ENCODE measurements at regions not wholly inside any gene's neighbourhood (a gene's known extent, or its start where the extent isn't known, plus 50 kb on each side); places are given as distances from the start of the nearest gene placed in this dataset.
"Not testable (repeated sequence)": the region's sequence is repeated elsewhere in the genome, so short reads cannot be mapped to it uniquely, and the experiment has no call there.

DNA sequence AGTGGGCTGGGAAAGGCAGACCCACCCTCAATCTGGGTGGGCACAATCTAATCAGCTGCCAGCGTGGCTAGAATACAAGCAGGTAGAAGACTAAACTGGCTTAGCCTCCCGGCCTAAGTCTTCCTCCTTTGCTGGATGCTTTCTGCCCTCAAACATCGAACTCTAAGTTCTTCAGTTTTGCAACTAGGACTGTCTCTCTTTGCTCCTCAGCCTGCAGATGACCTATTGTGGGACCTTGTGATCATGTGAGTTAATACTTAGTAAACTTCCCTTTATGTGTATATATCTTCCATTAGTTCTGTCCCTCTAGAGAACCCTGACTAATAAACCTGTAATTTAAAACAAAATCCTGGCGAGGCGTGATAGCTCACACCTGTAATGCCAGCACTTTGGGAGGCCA lies 51.8 kb upstream of the SLC39A8 start:
- DNase-seq: not testable (repeated sequence)

GRCh38 chr4:102399021-102399420 lies 53.7 kb upstream of the SLC39A8 start:
- DNase-seq: no peak

- no peak for DNase-seq
Measured at GRCh38 chr4:102400898-102401297, 55.6 kb upstream of the SLC39A8 start.

DNA sequence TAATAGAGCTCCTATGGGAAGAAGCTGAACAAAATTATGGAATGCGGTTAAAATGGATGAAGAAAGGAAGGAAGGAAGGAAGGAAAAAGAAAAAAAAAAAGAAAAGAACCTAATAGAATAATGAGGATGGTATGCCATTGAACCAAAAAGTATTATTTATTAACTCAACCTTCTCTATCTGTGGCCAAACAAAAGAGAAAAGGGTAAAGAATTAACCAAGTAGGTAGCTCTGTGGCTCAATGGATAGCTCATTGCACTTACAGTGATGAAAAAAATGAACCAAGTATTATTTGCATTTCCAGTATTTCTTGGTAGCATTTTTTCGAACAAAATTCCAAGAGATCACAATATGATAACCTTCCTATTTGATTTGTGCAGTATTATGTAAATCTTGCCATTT lies 56.9 kb upstream of the SLC39A8 start:
- no peak for DNase-seq

GRCh38 chr4:102403116-102403515 lies 57.8 kb upstream of the SLC39A8 start:
- no peak for DNase-seq

DNA sequence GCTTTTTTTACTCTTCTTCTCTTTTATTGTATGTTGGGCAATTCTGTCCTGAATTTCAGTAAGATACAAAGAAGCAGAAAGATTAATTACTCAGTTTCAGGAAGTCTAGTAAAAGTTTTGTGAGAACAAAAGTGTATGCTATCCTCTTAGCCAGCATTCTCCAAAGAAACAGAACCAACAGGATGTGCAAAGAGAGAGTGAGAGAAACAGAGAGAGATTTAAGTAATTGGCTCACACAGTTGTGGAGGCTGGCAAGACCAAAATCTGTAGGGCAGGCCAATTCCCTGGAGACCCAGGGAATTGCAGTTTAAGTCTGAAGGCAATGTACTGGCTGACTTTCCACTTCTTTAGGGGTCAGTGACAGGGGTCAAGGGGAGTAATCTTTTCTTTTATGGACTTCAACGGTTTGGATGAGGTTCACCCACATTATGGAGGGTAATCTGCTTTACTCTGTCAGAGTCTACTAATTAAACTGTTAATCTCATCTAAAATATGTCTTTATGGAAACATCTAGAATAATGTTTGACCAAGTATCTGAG lies 59.2 kb upstream of the SLC39A8 start:
- DNase-seq: no peak

GRCh38 chr4:102405821-102406401 lies 60.6 kb upstream of the SLC39A8 start:
- DNase-seq: no peak

- DNase-seq: not testable (repeated sequence)
Measured at GRCh38 chr4:102410884-102411283, 65.6 kb upstream of the SLC39A8 start.

DNA sequence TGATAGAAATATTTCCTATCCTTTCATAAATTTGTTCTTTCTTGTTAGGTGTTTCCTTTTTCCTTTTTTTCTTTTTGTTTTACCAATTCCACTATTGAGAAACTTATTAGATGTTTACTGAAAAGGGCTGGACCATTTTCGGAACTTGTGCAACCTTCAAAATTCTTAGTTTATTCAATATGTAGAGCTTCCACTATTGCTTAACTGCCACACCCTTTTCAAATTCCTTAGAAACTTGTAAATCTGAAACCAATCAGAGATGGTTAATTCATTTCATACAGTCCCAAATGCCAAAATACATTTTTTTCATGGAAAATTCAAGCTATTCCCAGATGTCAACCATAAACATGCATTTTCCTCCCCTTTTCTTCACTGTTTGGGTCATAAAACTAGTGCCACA lies 66.1 kb upstream of the SLC39A8 start:
- DNase-seq: no peak

DNA sequence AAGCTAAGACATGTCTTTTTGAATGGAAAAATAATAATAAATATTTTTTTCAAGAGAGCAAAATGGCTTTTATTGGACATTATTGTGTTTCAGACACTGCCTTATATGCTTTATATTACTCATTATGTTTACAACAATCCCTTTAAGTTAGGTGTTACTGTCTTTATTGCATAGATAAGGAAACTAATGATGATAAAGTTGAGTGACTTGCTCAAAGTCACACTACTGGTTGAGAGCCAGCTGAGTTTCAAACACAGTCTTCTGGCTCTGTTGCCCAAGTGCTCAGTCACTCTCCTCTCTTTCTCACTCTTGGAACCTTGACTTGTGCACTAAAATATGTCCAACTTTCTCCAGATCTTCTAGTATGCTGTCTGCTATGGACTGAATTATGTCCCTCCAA lies 71.5 kb upstream of the SLC39A8 start:
- DNase-seq: peak; percentile 27

GRCh38 chr4:102420563-102421398 lies 75.5 kb upstream of the SLC39A8 start:
- DNase-seq: peak; percentile 67

DNA sequence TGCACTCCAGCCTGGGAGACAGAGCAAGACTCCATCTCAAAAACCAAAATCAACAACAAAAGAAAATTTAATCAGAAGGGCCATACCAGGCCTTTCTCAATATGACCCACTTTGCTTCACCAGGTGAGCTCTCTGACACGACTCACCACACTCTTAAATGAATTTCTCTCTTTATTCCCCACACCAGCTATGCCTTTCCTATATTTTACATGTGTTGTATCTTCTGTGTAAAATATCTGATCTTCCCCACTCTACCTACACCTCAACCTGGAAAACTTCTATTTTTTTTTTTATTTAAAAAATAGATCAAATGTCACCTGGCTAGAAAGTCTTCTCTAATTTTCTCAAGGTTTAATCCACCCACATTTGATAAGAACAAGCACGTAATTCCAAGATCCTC lies 77.6 kb upstream of the SLC39A8 start:
- DNase-seq: no peak

- no peak for DNase-seq
Measured at GRCh38 chr4:102423375-102423774, 77.8 kb upstream of the NFKB1 start.

DNA sequence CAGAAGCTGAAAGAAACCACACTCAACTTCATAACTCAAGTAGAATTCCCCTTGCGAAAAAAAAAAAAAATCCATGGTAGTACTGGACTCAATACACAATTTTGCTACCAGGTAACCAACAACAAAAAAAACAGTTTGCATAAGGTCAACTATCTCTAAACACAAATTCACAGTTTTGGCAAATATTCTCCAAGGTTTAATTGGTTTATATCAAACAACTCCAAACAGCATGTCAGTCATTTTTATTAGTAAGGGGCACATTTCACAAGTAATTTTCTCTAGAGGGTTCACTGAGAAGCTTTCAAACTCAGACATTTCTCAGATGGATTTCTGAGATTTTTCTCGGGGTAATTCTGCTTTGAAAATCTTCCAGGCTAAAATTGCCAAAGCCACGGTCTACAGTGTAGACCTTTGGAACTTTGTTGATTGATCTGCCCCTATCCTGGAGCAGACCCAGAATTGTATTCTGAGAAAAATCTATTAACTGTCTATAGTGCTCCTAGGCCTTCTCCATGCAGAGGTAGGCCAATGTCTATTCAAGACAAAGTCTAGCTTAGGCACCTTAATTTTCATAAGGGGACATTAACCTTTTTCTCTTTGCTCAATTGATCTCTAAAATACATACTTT lies 73.7 kb upstream of the NFKB1 start:
- no peak for DNase-seq

GRCh38 chr4:102428122-102428521 lies 73.0 kb upstream of the NFKB1 start:
- DNase-seq: no peak

DNA sequence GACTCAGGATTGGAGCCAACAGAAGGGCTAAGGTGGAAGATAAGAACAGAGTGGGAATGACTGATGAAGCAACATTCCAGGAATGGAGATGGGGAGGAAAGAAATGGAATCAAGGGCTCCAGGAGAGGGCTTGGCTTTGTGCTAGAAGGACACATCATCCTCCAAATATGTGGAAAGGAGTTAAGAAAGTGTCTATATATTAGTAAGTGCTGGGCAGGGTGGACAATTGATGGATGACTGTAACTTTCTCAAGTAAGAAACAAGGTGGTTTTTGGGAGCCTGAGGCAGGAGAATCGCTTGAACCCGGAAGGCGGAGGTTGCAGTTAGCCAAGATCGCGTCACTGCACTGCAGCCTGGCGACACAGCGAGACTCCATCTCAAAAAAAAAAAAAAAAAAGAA lies 71.6 kb upstream of the NFKB1 start:
- no peak for DNase-seq

DNA sequence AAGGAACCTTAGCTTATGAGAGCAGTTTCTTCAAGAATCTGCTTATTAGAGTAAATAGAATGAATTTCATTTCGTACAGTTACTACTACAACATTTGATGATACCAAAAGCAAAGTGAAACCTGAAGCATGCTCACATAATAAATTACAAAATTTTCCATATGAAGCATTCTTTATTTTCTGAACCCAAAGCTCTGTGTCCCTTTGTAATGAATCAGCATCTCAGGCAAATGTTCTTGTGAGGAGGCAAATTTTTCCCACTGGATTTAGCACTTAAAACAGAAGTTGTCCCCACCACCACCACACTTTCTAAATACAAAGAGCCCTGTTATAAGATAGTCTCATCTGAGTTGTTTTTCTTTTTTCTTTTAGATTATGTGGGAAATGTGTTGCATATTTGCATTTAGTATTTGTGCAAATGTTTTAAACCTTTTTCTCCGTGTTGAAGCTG lies 70.7 kb upstream of the NFKB1 start:
- DNase-seq: peak; percentile 40

DNA sequence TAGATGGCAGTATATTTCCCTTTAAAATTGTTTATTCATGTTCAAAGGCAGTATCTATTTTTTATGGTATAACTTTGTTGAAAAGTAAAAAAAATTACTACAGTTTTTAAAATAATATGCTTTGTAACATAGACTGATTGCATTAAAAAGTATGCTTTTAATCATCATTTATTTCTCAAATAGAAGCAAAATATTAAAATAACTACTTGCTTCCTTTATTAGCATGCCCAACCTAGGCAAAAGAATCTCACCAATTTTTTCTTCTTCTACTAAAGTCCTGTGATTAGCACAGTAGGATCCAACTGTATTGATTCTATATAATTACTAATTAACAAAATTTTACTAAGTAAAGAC lies 69.6 kb upstream of the NFKB1 start:
- DNase-seq: no peak

DNA sequence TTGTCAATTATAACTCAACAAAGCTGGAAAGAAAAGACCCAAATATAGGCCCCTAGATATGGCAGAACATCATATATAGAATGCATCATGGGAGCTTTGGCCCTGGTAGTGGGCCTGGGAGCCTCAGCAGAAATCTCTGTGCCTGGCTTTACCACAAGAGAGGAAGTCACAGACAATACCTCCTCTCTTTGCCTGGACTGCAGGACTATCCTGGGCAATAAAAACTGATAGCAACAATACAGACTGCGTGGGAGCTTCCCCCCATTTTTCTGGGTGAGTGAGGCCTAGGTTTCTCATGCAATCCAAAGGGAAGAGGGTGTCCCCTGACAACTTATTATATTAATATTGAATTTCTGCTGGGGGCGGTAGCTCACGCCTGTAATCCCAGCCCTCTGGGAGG lies 64.0 kb upstream of the NFKB1 start:
- no peak for DNase-seq

DNA sequence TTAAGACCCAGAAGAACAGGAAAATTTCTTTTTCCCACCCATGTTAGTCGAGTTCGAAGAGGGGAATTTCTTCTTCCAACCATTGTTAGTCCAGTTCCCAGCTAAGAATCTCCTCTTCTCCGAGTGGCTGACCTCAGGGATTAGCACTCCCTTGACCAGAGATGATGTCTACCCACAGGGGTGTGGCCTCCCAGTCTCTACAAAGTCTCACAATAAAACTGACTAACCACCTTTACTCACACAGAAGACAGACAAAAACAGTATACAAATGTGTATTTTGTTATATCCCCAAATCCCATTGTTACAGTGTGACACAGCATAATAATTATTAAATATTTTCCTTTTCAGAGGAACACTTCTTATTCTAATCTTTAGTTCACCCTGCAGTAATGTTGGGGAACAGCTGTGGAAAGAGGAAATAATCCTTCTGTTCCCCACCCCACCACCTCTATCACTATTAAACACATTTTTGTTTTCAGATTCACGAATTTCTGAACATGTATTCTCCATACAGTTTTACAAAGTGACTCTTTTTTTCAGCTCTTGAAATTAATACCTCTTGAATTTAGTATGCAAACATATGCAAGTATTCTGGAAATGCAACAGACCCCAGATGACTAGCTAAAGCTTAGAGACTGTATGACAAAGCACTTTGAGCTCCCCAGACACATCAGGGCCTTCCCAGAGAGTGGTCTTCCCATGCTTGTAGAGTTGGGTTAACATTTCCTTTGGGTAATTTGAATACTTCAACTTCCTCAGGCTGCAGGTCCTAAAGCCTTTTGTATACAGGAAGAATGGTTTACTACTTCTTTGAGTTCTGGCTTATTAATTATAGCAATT lies 62.5 kb upstream of the NFKB1 start:
- DNase-seq: peak; percentile 18

- no peak for DNase-seq
Measured at GRCh38 chr4:102439236-102439614, 61.9 kb upstream of the NFKB1 start.

GRCh38 chr4:102439812-102440211 lies 61.3 kb upstream of the NFKB1 start:
- peak; percentile 33 for DNase-seq

- no peak for DNase-seq
Measured at GRCh38 chr4:102440498-102440897, 60.7 kb upstream of the NFKB1 start.
